ENCODE measurements at regions not wholly inside any gene's neighbourhood (a gene's known extent, or its start where the extent isn't known, plus 50 kb on each side); places are given as distances from the start of the nearest gene placed in this dataset.

GRCh38 chr1:239268941-239269340 lies 117.4 kb upstream of the CHRM3 start:
- Histone ChIP-seq H3K9me2 (replicated peaks; ENCODE audit: insufficient read depth, low read length) (no peaks in the 10 kb centered on the region), H2AFZ (ENCODE audit: low read length) (no peak overlapping the region), H3K9me3 (replicated peaks; ENCODE audit: insufficient read depth, low read length) (no peaks in the 10 kb centered on the region), H3K4me3 (ENCODE audit: low read length) (no peak overlapping the region), H4K20me1 (ENCODE audit: insufficient read depth, low read length) (no peaks in the 10 kb centered on the region), H3K79me2 (ENCODE audit: low read length) (no peaks in the 10 kb centered on the region), H3K27me3 (replicated peaks; ENCODE audit: insufficient read depth, low read length) (no peaks in the 10 kb centered on the region), H3F3A (ENCODE audit: insufficient read depth, low read length) (no peaks in the 10 kb centered on the region), H3K4me1 (ENCODE audit: low read length) (no peaks in the 10 kb centered on the region), H3K36me3 (replicated peaks; ENCODE audit: insufficient read depth, low read length) (no peaks in the 10 kb centered on the region), H3K27ac (ENCODE audit: low read length) (no peak overlapping the region), H3K4me2 (ENCODE audit: low read depth, low read length) (no peak overlapping the region), H3K9ac (ENCODE audit: low read length) (no peak overlapping the region)
- no peak for TF ChIP-seq EZH2phosphoT487 (IDR thresholded peaks at IDR 0.05; ENCODE audit: low read length)
- TF ChIP-seq, protein P1, sequence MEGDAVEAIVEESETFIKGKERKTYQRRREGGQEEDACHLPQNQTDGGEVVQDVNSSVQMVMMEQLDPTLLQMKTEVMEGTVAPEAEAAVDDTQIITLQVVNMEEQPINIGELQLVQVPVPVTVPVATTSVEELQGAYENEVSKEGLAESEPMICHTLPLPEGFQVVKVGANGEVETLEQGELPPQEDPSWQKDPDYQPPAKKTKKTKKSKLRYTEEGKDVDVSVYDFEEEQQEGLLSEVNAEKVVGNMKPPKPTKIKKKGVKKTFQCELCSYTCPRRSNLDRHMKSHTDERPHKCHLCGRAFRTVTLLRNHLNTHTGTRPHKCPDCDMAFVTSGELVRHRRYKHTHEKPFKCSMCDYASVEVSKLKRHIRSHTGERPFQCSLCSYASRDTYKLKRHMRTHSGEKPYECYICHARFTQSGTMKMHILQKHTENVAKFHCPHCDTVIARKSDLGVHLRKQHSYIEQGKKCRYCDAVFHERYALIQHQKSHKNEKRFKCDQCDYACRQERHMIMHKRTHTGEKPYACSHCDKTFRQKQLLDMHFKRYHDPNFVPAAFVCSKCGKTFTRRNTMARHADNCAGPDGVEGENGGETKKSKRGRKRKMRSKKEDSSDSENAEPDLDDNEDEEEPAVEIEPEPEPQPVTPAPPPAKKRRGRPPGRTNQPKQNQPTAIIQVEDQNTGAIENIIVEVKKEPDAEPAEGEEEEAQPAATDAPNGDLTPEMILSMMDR (IDR thresholded peaks at IDR 0.05; ENCODE audit: low read length), result no peak
- TF ChIP-seq EZH2 (optimal IDR thresholded peaks at IDR 0.05; ENCODE audit: low read depth, low read length), result no peak
- DNase-seq, result no peak

DNA sequence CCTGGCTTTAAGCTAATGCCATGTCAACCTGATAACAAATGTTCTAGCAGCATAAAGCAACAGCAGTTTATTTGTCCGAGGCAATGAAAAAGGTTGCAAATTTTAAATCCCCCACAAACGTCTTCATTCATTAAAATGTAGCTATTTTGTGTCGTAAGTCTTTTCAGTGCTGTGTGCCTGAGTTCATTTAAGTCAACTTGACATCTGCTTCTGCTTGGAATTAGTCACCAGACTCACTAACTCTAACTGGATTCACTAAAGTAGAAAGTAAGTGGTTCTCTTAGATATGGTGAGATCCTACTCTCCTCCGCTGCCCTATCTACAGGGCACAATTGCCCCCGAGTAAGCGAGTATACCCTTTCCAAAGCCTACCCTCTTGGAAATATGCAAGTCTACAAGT lies 118.4 kb upstream of the CHRM3 start:
- Histone ChIP-seq H3K4me3 (ENCODE audit: low read length) (no peak overlapping the region), H3K27me3 (replicated peaks; ENCODE audit: insufficient read depth, low read length) (no peaks in the 10 kb centered on the region), H2AFZ (ENCODE audit: low read length) (no peak overlapping the region), H4K20me1 (ENCODE audit: insufficient read depth, low read length) (no peaks in the 10 kb centered on the region), H3K79me2 (ENCODE audit: low read length) (no peaks in the 10 kb centered on the region), H3K9me3 (replicated peaks; ENCODE audit: insufficient read depth, low read length) (no peaks in the 10 kb centered on the region), H3K9me2 (replicated peaks; ENCODE audit: insufficient read depth, low read length) (no peaks in the 10 kb centered on the region), H3K9ac (ENCODE audit: low read length) (no peak overlapping the region), H3F3A (ENCODE audit: insufficient read depth, low read length) (no peaks in the 10 kb centered on the region), H3K27ac (ENCODE audit: low read length) (no peak overlapping the region), H3K4me1 (ENCODE audit: low read length) (no peaks in the 10 kb centered on the region), H3K36me3 (replicated peaks; ENCODE audit: insufficient read depth, low read length) (no peaks in the 10 kb centered on the region), H3K4me2 (ENCODE audit: low read depth, low read length) (no peak overlapping the region)
- no peak for DNase-seq
- TF ChIP-seq, protein P1 (IDR thresholded peaks at IDR 0.05; ENCODE audit: low read length), result no peak
- TF ChIP-seq EZH2 (optimal IDR thresholded peaks at IDR 0.05; ENCODE audit: low read depth, low read length), result no peak
- TF ChIP-seq EZH2phosphoT487 (IDR thresholded peaks at IDR 0.05; ENCODE audit: low read length), result no peak

- no peaks in the 10 kb centered on the region for H3K36me3 ChIP-seq (replicated peaks; ENCODE audit: insufficient read depth, low read length)
- no peak overlapping the region for H3K4me2 ChIP-seq (ENCODE audit: low read depth, low read length)
- H3K4me3 ChIP-seq (ENCODE audit: low read length), result no peak overlapping the region
- no peaks in the 10 kb centered on the region for H3F3A ChIP-seq (ENCODE audit: insufficient read depth, low read length)
- no peaks in the 10 kb centered on the region for H3K9me2 ChIP-seq (replicated peaks; ENCODE audit: insufficient read depth, low read length)
- H3K4me1 ChIP-seq (ENCODE audit: low read length), result no peaks in the 10 kb centered on the region
- no peaks in the 10 kb centered on the region for H3K79me2 ChIP-seq (ENCODE audit: low read length)
- H3K27ac ChIP-seq (ENCODE audit: low read length), result no peak overlapping the region
- H4K20me1 ChIP-seq (ENCODE audit: insufficient read depth, low read length), result no peaks in the 10 kb centered on the region
- H3K9me3 ChIP-seq (replicated peaks; ENCODE audit: insufficient read depth, low read length), result no peaks in the 10 kb centered on the region
- H3K27me3 ChIP-seq (replicated peaks; ENCODE audit: insufficient read depth, low read length), result no peaks in the 10 kb centered on the region
- H2AFZ ChIP-seq (ENCODE audit: low read length), result no peak overlapping the region
- no peak for TF ChIP-seq EZH2phosphoT487 (IDR thresholded peaks at IDR 0.05; ENCODE audit: low read length)
- TF ChIP-seq, protein P1 (IDR thresholded peaks at IDR 0.05; ENCODE audit: low read length), result no peak
- TF ChIP-seq EZH2 (optimal IDR thresholded peaks at IDR 0.05; ENCODE audit: low read depth, low read length), result no peak
- no peak overlapping the region for H3K9ac ChIP-seq (ENCODE audit: low read length)
- DNase-seq, result no peak
Measured at GRCh38 chr1:239263801-239264200, 122.6 kb upstream of the CHRM3 start.

Measured in MM.1S (cell line).